ENCODE measurements at regions not wholly inside any gene's neighbourhood (a gene's known extent, or its start where the extent isn't known, plus 50 kb on each side); places are given as distances from the start of the nearest gene placed in this dataset.

GRCh38 chr12:22993609-22994315 lies 368.8 kb downstream of the ETNK1 start:
- DNase-seq, result no peak

- DNase-seq, result no peak
Observed at GRCh38 chr12:22994316-22994675, 369.3 kb downstream of the ETNK1 start.

- DNase-seq, result no peak
Observed at GRCh38 chr12:23001487-23001886, 376.5 kb downstream of the ETNK1 start.

- no peak for DNase-seq
Observed at GRCh38 chr12:23002381-23002780, 377.4 kb downstream of the ETNK1 start.

- DNase-seq, result no peak
Observed at GRCh38 chr12:23004473-23005020, 379.6 kb downstream of the ETNK1 start.

GRCh38 chr12:23005387-23005786 lies 380.4 kb downstream of the ETNK1 start:
- DNase-seq, result no peak

- no peak for DNase-seq
Observed at GRCh38 chr12:23006413-23006812, 381.4 kb downstream of the ETNK1 start.

- no peak for DNase-seq
Observed at GRCh38 chr12:23008623-23009022, 383.7 kb downstream of the ETNK1 start.

- no peak for DNase-seq
Observed at GRCh38 chr12:23014749-23015148, 389.8 kb downstream of the ETNK1 start.

- DNase-seq, result no peak
Observed at GRCh38 chr12:23025372-23026016, 400.5 kb downstream of the ETNK1 start.

- DNase-seq, result no peak
Observed at GRCh38 chr12:23028158-23028802, 403.3 kb downstream of the ETNK1 start.

- DNase-seq, result no peak
Observed at GRCh38 chr12:23029185-23029584, 404.2 kb downstream of the ETNK1 start.

GRCh38 chr12:23039834-23040233 lies 414.9 kb downstream of the ETNK1 start:
- no peak for DNase-seq

GRCh38 chr12:23041774-23042173 lies 416.8 kb downstream of the ETNK1 start:
- no peak for DNase-seq

GRCh38 chr12:23043646-23044045 lies 418.7 kb downstream of the ETNK1 start:
- DNase-seq, result no peak

- DNase-seq, result no peak
Observed at GRCh38 chr12:23049180-23049579, 424.2 kb downstream of the ETNK1 start.

- no peak for DNase-seq
Observed at GRCh38 chr12:23055004-23055403, 430.0 kb downstream of the ETNK1 start.

GRCh38 chr12:23057571-23057970 lies 432.6 kb downstream of the ETNK1 start:
- no peak for DNase-seq

- no peak for DNase-seq
Observed at GRCh38 chr12:23060161-23060560, 435.2 kb downstream of the ETNK1 start.

GRCh38 chr12:23063206-23063605 lies 438.2 kb downstream of the ETNK1 start:
- no peak for DNase-seq

- DNase-seq, result no peak
Observed at GRCh38 chr12:23066095-23066494, 441.1 kb downstream of the ETNK1 start.

GRCh38 chr12:23083267-23083666 lies 458.3 kb downstream of the ETNK1 start:
- no peak for DNase-seq

GRCh38 chr12:23084236-23084995 lies 459.4 kb downstream of the ETNK1 start:
- DNase-seq, result no peak

Data from central memory CD4-positive, alpha-beta T cell (primary cell).